HEK293 (cell line): ENCODE measurements at regions not wholly inside any gene's neighbourhood (a gene's known extent, or its start where the extent isn't known, plus 50 kb on each side); places are given as distances from the start of the nearest gene placed in this dataset.

Experiments used
- CTCF ChIA-PET: fragments of 350-600 bp; formaldehyde crosslinking; extraction: SDS; loops from one replicate; lab custom pipeline; 2021; ENCODE audit warnings: antibody characterized with exemption; lab: Yijun Ruan, JAX
- POLR2A ChIA-PET: fragments of 300-600 bp; formaldehyde crosslinking; extraction: SDS; loops from one replicate; lab custom pipeline; 2020; ENCODE audit warnings: antibody characterized with exemption, inconsistent platforms; lab: Yijun Ruan, JAX
- H3K27ac ChIP-seq: fragments of 200-500 bp; sonication (Bioruptor generic); 2 replicates; pipeline ENCODE4 v1.5.1; 2014; ENCODE audit warnings: low read depth, low read length, control low read depth, inconsistent platforms; ENCODE audit errors: extremely low read depth
- H3K36me3 ChIP-seq, 2 experiments: fragments of 200-500 bp in 1 of 2; sonication (Bioruptor generic) in 1 of 2; 1 replicate in 1 of 2; 2 replicates in 1 of 2; pipeline ENCODE4 v1.5.1; 2014 to 2017; ENCODE audit warnings: inconsistent platforms in 2 of 2, low read length in 2 of 2; ENCODE audit not compliant: control insufficient read depth in 2 of 2, insufficient read depth in 1 of 2
- H3K4me1 ChIP-seq: fragments of 200-500 bp; sonication (Bioruptor generic); 2 replicates; pipeline ENCODE4 v1.5.1; 2014; ENCODE audit warnings: mild to moderate bottlenecking, low read length, inconsistent platforms; ENCODE audit not compliant: control insufficient read depth, insufficient read depth
- H3K4me3 ChIP-seq: 2 replicates; pipeline ENCODE4 v1.5.1; 2011; ENCODE audit warnings: low read depth, mild to moderate bottlenecking, control low read depth, low read length, moderate library complexity
- H3K9me3 ChIP-seq: fragments of 200-500 bp; sonication (Bioruptor generic); 2 replicates; pipeline ENCODE4 v1.5.1; 2014; ENCODE audit warnings: low read depth, low read length, inconsistent platforms; ENCODE audit not compliant: control insufficient read depth, insufficient read depth
- BCL11B ChIP-seq: fragments of 450-650 bp; formaldehyde crosslinking; IDR thresholded peaks from 2 replicates; pipeline ENCODE4 v1.5.1; 2016; ENCODE audit warnings: low read depth, missing biosample characterization, missing genetic modification characterization
- KLF10 ChIP-seq: fragments of 450-650 bp; IDR thresholded peaks from 2 replicates; pipeline ENCODE4 v1.5.1; 2018; ENCODE audit warnings: missing biosample characterization, mild to moderate bottlenecking, missing genetic modification characterization
- MEIS1 ChIP-seq: sonication (generic); formaldehyde crosslinking; IDR thresholded peaks from 2 replicates; pipeline ENCODE4 v1.8.1; 2022; ENCODE audit warnings: missing genetic modification reagents, mild to moderate bottlenecking, borderline replicate concordance
- PATZ1 ChIP-seq: fragments of 450-650 bp; formaldehyde crosslinking; IDR thresholded peaks from 2 replicates; pipeline ENCODE4 v1.5.1; 2016; ENCODE audit warnings: missing biosample characterization, missing genetic modification characterization
- PRDM1 ChIP-seq: fragments of 450-650 bp; formaldehyde crosslinking; IDR thresholded peaks from 2 replicates; pipeline ENCODE4; 2016; ENCODE audit warnings: missing biosample characterization, missing genetic modification characterization
- PRDM2 ChIP-seq: fragments of 450-650 bp; formaldehyde crosslinking; IDR thresholded peaks from 2 replicates; pipeline ENCODE4 v1.5.1; 2016; ENCODE audit warnings: missing biosample characterization, missing genetic modification characterization, borderline replicate concordance
- SP2 ChIP-seq: fragments of 450-650 bp; formaldehyde crosslinking; IDR thresholded peaks from 2 replicates; pipeline ENCODE4 v1.5.1; 2016; ENCODE audit warnings: missing biosample characterization, missing genetic modification characterization
- ZBTB20 ChIP-seq: fragments of 450-650 bp; formaldehyde crosslinking; IDR thresholded peaks from 2 replicates; pipeline ENCODE4 v1.5.1; 2016; ENCODE audit warnings: missing biosample characterization, missing genetic modification characterization
- ZNF24 ChIP-seq: fragments of 450-650 bp; formaldehyde crosslinking; IDR thresholded peaks from 2 replicates; pipeline ENCODE4 v1.5.1; 2016; ENCODE audit warnings: missing biosample characterization, missing genetic modification characterization
- ZNF341 ChIP-seq: fragments of 450-650 bp; formaldehyde crosslinking; IDR thresholded peaks from 2 replicates; pipeline ENCODE4; 2016; ENCODE audit warnings: low read depth, missing biosample characterization, missing genetic modification characterization
- ZNF426 ChIP-seq: fragments of 450-650 bp; formaldehyde crosslinking; IDR thresholded peaks from 2 replicates; pipeline ENCODE4 v1.5.1; 2017; ENCODE audit warnings: missing biosample characterization, missing genetic modification characterization, mild to moderate bottlenecking, inconsistent platforms, moderate library complexity
- ZNF449 ChIP-seq: fragments of 450-650 bp; formaldehyde crosslinking; IDR thresholded peaks from 2 replicates; pipeline ENCODE4 v1.5.1; 2017; ENCODE audit warnings: missing biosample characterization, mild to moderate bottlenecking, missing genetic modification characterization, moderate library complexity
- ZNF510 ChIP-seq: fragments of 450-650 bp; formaldehyde crosslinking; IDR thresholded peaks from 2 replicates; pipeline ENCODE4 v1.5.1; 2018; ENCODE audit warnings: mild to moderate bottlenecking, missing genetic modification characterization, missing biosample characterization; ENCODE audit not compliant: insufficient replicate concordance
- ZNF521 ChIP-seq: fragments of 450-650 bp; formaldehyde crosslinking; IDR thresholded peaks from 2 replicates; pipeline ENCODE4 v1.5.1; 2017; ENCODE audit warnings: missing biosample characterization, mild to moderate bottlenecking, missing genetic modification characterization
- ZNF549 ChIP-seq: fragments of 450-650 bp; IDR thresholded peaks from 2 replicates; pipeline ENCODE4 v1.5.1; 2018; ENCODE audit warnings: missing biosample characterization, missing genetic modification characterization, mild to moderate bottlenecking, inconsistent platforms, moderate library complexity
- ZNF555 ChIP-seq: fragments of 450-650 bp; formaldehyde crosslinking; conservative IDR thresholded peaks from 2 replicates; pipeline ENCODE4 v1.5.1; 2017; ENCODE audit warnings: missing biosample characterization, mild to moderate bottlenecking, missing genetic modification characterization, inconsistent platforms
- ZNF571 ChIP-seq: fragments of 450-650 bp; formaldehyde crosslinking; IDR thresholded peaks from 2 replicates; pipeline ENCODE4 v1.5.0; 2017; ENCODE audit warnings: missing biosample characterization, missing genetic modification characterization
- ZNF585B ChIP-seq: fragments of 450-650 bp; formaldehyde crosslinking; IDR thresholded peaks from 2 replicates; pipeline ENCODE4 v1.5.1; 2016; ENCODE audit warnings: missing biosample characterization, missing genetic modification characterization
- ZNF639 ChIP-seq: fragments of 450-650 bp; formaldehyde crosslinking; IDR thresholded peaks from 2 replicates; pipeline ENCODE4 v1.5.1; 2016; ENCODE audit warnings: missing biosample characterization, missing genetic modification characterization
- ZNF768 ChIP-seq: fragments of 450-650 bp; formaldehyde crosslinking; IDR thresholded peaks from 2 replicates; pipeline ENCODE4 v1.5.1; 2018; ENCODE audit warnings: missing biosample characterization, mild to moderate bottlenecking, missing genetic modification characterization
- ZNF791 ChIP-seq: fragments of 450-650 bp; formaldehyde crosslinking; IDR thresholded peaks from 2 replicates; pipeline ENCODE4 v1.5.1; 2016; ENCODE audit warnings: missing biosample characterization, missing genetic modification characterization
- ZNF843 ChIP-seq: fragments of 450-650 bp; formaldehyde crosslinking; IDR thresholded peaks from 2 replicates; pipeline ENCODE4 v1.5.1; 2016; ENCODE audit warnings: missing biosample characterization, missing genetic modification characterization
- ZSCAN5A ChIP-seq: fragments of 450-650 bp; formaldehyde crosslinking; IDR thresholded peaks from 2 replicates; pipeline ENCODE4 v1.5.1; 2016; ENCODE audit warnings: missing biosample characterization, missing genetic modification characterization

- H3K9me3 ChIP-seq = no peaks in the 10 kb centered on the region
- POLR2A ChIA-PET = interaction anchor here (0.7 kb wide), 1 partner anchor 72 kb away, joined by 10 read pairs; no protein-coding TSS in a partner anchor
- TF ChIP-seq ZNF639 (tag by site-specific recombination) = no peak
- no peak for TF ChIP-seq ZNF791 (tag by site-specific recombination)
- no peak for TF ChIP-seq KLF10 (tag by site-specific recombination)
- TF ChIP-seq ZNF426 (tag by site-specific recombination) = no peak
- no peak for TF ChIP-seq ZSCAN5A (tag by site-specific recombination)
- no peak for TF ChIP-seq PRDM1
- no peak for TF ChIP-seq PRDM2 (tag by site-specific recombination)
- peaks cover 6% of the 10 kb centered on the region; the same call in 1 of the 2 replicates for H3K4me1 ChIP-seq
- no peak overlapping the region for H3K4me3 ChIP-seq
- no peaks in the 10 kb centered on the region for H3K36me3 ChIP-seq
- CTCF ChIA-PET = interaction anchor here (0.5 kb wide), 1 partner anchor 1798 kb away, joined by 3 read pairs; no protein-coding TSS in a partner anchor
- H3K27ac ChIP-seq = no peak overlapping the region
Measured at GRCh38 chr5:143693651-143694252, 118.2 kb upstream of the HMHB1 start.

- Histone ChIP-seq H3K9me3 (no peaks in the 10 kb centered on the region), H3K36me3 (no peaks in the 10 kb centered on the region), H3K4me1 (0 out of 2 replicates have a peak, but pooled peaks cover 3% of the 10 kb centered on the region), H3K27ac (no peak overlapping the region), H3K4me3 (no peak overlapping the region)
- ChIA-PET CTCF (interaction anchor here (0.7 kb wide), 1 partner anchor 976 kb away, joined by 3 read pairs; no protein-coding TSS in a partner anchor), POLR2A (no interaction called here)
- no peak for TF ChIP-seq ZNF571 (tag by site-specific recombination)
- TF ChIP-seq ZBTB20 = no peak
- TF ChIP-seq SP2 (tag by site-specific recombination) = no peak
- no peak for TF ChIP-seq ZNF843 (tag by site-specific recombination)
- TF ChIP-seq ZNF341 (tag by site-specific recombination) = no peak
- no peak for TF ChIP-seq ZNF510
- TF ChIP-seq PATZ1 (tag by site-specific recombination) = no peak
- TF ChIP-seq BCL11B = no peak
- no peak for TF ChIP-seq MEIS1 (CRISPR knock-in tag)
- no peak for TF ChIP-seq ZNF449 (tag by site-specific recombination)
- no peak for TF ChIP-seq ZNF768 (tag by site-specific recombination)
- no peak for TF ChIP-seq ZNF549 (tag by site-specific recombination)
- TF ChIP-seq ZNF24 = no peak
- no peak for TF ChIP-seq ZNF521 (tag by site-specific recombination)
- TF ChIP-seq ZNF555 = no peak
- no peak for TF ChIP-seq ZNF585B (tag by site-specific recombination)
Measured at GRCh38 chr5:143692342-143692741, 119.6 kb upstream of the HMHB1 start.
